ENCODE measurements at regions not wholly inside any gene's neighbourhood (a gene's known extent, or its start where the extent isn't known, plus 50 kb on each side); places are given as distances from the start of the nearest gene placed in this dataset.

GRCh38 chr4:60884587-60884986 lies 315.5 kb upstream of the ADGRL3 start:
- no peak for TF ChIP-seq CTCF (conservative IDR thresholded peaks at IDR 0.05; ENCODE audit: low read depth in 2 of 2)
- no peak for TF ChIP-seq JUNB (IDR thresholded peaks at IDR 0.05; ENCODE audit: unreplicated experiment)
- TF ChIP-seq ZNF331 (CRISPR knock-in tag; IDR thresholded peaks at IDR 0.05; ENCODE audit: low read depth) = no peak
- no peak for TF ChIP-seq CREB1 (CRISPR knock-in tag; IDR thresholded peaks at IDR 0.05; ENCODE audit: low read depth)
- TF ChIP-seq ETS1 (IDR thresholded peaks at IDR 0.05) = no peak
- TF ChIP-seq EZH2phosphoT487 (IDR thresholded peaks at IDR 0.05; ENCODE audit: unreplicated experiment) = no peak
- TF ChIP-seq POLR2AphosphoS5 (IDR thresholded peaks at IDR 0.05; ENCODE audit: low read depth) = no peak
- TF ChIP-seq EZH2 (IDR thresholded peaks at IDR 0.05; ENCODE audit: low read depth, unreplicated experiment) = no peak
- TF ChIP-seq REST (IDR thresholded peaks at IDR 0.05; ENCODE audit: unreplicated experiment) = no peak
- TF ChIP-seq STAT1 (IDR thresholded peaks at IDR 0.05; ENCODE audit: unreplicated experiment) = no peak
- no peak for TF ChIP-seq ZNF114 (CRISPR knock-in tag; IDR thresholded peaks at IDR 0.05)
- TF ChIP-seq ZNF462 (CRISPR knock-in tag; IDR thresholded peaks at IDR 0.05) = no peak
